ENCODE measurements at regions not wholly inside any gene's neighbourhood (a gene's known extent, or its start where the extent isn't known, plus 50 kb on each side); places are given as distances from the start of the nearest gene placed in this dataset.

DNA sequence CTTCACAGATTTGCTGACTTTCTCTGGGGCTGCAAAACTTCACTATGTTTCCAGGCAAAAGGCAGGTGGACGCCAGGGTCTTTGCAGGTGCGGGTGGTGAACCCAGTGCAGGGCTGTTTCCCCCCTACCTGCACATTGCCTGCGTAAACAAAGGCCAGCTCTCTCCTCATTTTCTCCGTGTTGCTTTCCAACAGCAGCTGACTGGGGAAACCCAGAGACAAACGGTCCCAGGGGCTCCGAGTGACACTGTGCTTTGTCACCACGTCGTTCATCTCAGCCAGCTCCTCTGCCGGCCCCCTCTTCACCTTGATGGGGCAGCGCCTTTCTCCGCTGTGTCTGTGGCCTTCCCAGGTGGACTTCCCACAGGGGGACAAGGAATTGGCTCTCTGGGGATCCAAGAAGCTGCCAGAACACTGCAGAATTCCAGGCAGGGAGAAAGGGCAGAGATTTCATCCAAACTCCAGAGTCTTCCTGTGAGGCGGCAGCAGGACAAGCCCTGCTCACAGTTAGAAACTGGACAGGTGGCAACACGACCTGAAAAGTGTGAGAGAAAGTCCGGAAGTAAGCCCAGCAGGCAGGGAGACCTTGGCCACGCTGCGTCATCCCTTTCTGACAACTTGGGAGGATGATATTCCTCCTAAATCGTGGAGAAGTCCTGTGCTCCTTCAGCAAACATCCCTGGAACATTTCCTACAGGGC, 1493.7 kb downstream of the TBC1D22A start:
- DNase-seq (ENCODE audit: low spot score), result no peak
- no peak for FAIRE-seq

DNA sequence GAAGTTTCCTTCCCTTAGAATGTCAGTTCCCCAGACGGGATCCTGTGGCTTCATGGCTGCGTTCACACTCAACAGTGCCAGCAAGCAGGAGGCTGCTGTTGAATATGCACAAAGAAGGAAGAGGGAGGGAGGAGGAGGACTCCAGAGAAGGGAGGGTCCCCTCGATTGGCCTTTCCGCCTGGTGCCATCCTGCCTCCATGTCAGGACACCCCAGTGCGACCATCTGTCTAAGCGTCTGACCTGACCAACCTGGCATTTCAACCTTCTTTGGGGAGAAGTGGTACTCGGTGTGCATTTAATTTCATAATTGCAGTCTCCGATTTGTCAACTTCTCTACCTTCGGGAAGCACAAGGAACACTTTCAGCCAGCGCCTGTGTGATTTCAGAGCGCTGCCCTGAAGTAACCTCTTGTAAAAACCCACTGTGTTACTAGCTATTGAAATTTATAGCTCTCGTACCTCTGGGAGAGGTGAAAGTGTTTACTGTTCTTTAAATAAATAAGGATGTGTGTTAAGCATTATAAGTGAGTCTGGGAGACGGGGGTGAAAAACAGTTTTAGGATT, 1491.9 kb downstream of the TBC1D22A start:
- FAIRE-seq (no peak), DNase-seq (ENCODE audit: low spot score) (no peak)

DNA sequence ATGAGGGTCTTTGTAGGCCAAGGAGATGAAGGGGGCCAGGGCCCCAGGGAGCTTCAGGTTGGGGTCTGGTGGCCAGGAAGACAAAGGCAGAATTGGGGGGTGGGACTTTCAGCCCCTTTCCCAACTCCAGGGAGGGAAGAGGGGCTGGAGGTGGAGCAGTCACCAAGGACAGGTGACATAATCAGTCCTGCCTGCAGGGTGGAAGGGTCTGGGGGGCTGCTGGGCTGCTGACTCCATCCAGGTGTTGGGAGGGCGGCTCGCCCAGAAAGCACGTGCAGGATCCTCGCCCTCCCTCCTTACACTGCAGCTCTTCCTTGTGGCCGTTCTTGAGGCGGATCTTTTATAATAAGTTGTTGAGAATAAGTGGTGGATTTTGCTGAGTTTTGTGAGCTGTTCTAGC, 1491.1 kb downstream of the TBC1D22A start:
- DNase-seq (ENCODE audit: low spot score) (no peak), FAIRE-seq (no peak)

DNA sequence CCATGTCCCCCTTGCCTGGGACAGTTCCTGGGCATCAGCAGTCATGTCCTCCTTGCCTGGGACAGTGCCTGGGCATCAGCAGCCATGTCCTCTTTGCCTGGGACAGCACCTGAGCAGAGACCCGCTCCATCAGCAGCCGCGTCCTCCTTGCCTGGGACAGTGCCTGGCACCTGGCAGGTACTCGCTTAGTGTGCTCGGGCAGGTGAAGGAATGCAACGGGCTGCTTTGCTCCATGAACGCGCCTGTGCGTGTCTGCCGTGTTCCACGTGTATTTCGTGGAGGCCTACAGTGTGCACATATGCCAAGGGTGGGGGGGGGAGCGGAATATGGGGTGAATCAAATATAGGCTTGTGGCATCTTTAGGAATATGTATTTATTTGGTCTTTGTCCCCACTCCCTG, 1490.7 kb downstream of the TBC1D22A start:
- DNase-seq (ENCODE audit: low spot score), result no peak
- FAIRE-seq, result no peak

DNA sequence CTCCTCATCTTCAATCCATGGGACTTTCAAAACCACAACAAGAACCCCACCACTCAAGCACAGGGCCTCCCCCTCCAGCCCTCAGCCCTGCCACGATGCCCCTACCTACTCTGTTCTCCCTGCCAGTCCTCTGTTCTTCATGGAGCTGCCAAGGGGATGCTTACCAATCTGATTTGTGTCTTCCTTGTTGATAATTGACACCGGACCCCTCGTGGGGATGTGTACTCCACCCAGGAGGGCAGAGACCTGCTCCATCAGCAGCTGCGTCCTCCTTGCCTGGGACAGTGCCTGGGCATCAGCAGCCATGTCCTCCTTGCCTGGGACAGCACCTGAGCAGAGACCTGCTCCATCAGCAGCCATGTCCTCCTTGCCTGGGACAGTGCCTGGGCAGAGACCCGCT, 1489.2 kb downstream of the TBC1D22A start:
- no peak for DNase-seq (ENCODE audit: low spot score)
- FAIRE-seq, result no peak

DNA sequence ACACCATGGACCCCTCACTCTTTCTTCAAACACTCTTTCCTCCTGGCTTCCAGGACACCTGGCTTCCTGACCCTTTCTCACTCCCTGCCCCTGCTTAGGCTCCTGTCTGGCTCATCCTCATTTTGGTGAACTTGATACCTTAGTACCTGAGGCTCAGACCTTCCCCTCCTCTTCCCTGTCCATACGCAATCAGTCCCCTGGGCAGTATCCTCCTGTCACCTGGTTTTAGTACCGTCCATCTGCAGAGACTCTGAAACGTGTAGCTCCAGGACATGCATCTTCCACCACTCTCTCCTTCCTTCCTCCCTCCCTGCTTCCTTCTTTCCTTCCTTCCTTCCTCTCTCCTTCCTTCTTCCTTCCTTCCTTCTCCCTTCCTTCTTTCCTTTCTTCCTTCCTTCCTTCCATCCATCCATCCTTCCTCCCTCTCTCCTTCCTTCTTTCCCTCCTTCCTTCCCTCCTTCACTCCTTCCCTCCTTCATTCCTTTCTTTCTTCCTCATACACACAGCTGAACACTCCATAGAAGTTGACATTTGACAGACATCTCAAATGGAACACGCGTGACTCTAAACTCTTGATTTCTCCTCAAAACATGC, 1488.6 kb downstream of the TBC1D22A start:
- DNase-seq (ENCODE audit: low spot score) (no peak), FAIRE-seq (no peak)

DNA sequence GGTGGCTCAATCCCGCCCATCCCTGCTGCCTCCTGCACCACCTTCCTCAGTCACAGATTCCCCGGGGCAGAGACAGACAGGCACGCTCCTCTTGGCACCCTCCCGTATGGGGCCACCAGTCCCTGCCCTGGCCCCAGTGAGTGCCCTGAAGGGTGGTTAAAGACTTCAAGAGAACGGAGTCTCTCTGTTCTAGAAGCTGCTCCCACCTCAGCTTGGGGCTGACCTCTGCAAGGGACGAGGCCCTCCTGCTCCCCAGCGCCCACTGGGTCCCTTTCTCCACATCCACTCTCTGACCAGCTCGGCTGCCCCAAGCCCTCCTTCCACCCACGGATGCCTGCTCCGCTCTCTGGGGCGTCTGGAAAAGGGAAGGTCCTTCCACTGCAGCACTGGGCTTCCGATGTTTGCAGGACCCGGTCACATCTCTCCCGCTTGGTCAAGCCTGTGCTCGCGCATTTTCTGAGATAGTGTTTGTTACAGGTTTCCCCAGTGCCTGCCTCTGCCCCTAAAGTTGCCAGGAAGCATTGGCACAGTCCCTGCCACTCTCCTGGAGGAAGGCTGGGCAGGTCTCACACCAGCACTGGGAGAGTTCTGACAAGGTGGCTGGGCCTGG, 1487.9 kb downstream of the TBC1D22A start:
- DNase-seq (ENCODE audit: low spot score) (no peak), FAIRE-seq (no peak)

DNA sequence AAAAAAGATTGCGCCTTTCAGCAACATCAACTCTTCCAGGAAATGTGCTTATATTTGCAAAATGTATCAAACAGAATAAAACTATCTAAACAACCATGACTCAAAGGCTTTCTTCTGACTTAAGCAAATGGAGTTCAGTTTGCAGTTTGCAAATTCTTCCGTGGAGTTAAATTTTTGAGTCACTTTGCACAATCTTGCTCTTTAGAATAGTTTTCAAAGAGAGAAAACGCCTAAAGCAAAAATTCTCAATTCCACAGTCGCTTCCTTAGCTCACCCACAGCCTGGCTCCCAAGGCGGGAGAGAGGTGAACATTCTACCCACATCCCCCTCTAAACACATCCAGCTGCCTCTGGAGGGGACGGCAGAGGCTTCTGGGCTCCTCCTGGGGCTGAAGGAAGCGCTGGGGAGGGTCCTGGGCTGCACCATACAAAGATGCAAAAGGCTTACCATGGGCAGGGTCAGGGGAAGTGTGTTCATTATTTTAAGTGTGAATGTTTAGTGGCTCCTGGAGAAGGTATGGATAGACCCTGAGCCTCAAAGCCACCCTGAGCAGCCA, 1487.3 kb downstream of the TBC1D22A start:
- no peak for FAIRE-seq
- no peak for DNase-seq (ENCODE audit: low spot score)

DNA sequence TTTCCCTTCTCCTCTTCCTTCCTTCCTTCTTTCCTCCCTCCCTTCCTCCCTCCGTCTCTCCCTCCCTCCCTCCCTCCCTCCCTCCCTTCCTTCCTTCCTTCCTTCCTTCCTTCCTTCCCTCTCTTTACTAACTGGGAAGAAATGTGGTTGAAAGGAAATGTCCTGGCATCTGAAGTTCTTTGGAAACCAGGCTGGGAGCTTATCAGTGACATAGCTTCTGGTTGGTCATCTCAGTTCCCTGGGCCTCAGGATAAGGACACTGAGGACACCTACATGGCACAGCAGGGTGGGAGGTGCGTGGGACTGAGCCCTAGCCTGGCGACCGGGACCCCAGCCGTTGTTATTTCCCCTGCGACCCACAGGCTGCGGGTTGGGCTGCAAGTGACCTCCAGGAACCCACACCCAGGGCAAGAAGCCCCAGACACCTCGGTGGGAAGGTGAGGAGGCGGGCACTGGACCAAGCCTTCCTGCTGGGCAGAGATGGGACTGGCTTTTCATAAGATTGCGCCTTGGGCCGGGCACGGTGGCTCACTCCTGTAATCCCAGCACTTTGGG, 1486.5 kb downstream of the TBC1D22A start:
- no peak for DNase-seq (ENCODE audit: low spot score)
- no peak for FAIRE-seq

DNA sequence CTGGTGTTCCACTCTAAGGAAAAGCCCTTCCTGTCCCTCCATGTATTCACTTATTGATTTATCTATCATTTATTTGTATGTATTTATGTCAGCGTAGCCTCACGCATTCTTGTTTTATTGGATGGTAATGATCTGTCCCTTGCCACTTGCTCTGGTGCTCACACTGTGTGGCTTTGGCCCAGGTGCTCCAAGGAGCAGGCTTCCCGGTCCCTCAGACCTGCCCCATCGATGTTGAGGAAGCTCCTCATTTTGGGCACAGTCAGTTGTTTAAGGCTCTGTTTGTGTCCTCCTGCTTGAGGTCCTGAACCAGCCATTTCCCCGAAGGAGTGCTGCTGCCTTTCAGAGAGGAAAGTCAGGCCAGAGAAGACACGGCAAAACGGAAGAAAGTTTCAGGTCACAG, 1485.4 kb downstream of the TBC1D22A start:
- DNase-seq (ENCODE audit: low spot score), result no peak
- no peak for FAIRE-seq

DNA sequence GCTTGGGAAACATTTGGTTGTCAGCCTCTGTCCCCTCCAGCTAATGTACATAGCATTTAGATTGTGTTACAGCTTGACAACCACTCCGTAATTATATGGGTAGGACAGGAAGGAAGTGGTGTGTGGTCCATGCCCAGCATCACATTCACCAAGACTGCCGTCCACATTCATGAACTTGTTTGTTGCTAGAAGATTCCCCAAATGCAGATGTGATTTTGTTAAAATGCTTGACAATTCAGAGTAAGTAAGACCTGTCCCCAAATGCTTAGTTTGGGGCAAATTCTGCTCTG, 1482.7 kb downstream of the TBC1D22A start:
- DNase-seq (ENCODE audit: low spot score), result no peak
- FAIRE-seq, result no peak

DNA sequence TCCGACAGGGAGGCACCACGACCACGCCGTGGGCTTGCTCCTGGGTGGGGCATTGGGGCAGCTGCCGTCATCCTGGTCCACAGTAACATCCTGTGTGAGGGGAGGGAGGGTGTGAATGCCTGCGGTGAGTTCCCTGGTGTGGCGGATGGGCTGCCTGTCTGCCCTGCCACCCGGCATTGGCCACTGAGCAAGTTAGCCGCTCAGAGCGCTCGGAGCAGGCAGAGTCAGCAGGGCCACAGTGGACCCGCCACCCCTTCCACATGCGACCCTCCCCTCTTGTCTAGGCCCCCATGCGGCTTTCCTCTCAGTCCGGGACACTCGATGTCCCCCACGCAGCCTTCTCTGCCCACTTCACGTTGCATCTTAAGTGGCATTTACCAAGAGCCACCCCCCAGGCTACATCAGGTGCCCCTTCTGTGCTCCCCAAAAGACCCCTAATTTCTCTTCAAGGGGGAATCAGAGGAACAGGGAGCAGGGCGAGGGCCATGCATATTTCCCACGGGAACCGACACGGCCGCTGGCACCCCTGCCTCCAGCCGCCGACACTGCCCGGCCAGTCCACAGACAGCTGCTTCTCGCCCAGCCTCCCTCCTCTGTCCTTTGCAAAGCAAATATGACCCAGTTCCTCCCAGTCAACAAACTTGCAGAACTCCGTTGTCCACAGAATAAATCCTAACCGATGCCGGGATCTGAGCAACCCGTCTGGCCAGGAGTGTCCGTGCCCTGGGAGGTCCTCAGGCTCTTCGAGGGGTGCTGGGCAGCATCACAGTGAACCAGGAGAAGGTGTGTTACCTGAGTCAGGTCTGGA, 1482.1 kb downstream of the TBC1D22A start:
- FAIRE-seq (no peak), DNase-seq (ENCODE audit: low spot score) (no peak)

DNA sequence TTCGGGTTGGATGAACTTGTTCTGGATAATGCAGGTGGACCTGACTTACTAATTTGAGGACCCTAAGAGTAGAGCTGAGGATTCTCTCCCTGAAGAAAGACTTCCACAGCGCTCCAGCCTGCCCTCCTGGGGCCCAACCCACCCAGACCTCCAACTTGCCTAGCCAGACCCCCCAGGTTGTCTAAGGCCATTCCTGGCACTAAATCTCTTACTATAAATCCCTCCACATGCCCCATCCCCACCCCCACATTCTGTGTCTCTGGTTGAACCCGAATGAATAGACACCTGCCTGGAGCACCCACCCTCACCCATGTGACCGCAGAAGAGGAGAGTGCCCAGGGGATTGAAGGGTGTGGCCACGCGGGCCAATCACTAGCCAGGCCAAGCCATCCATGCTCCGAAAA, 1480.0 kb downstream of the TBC1D22A start:
- DNase-seq (ENCODE audit: low spot score) (no peak), FAIRE-seq (no peak)

DNA sequence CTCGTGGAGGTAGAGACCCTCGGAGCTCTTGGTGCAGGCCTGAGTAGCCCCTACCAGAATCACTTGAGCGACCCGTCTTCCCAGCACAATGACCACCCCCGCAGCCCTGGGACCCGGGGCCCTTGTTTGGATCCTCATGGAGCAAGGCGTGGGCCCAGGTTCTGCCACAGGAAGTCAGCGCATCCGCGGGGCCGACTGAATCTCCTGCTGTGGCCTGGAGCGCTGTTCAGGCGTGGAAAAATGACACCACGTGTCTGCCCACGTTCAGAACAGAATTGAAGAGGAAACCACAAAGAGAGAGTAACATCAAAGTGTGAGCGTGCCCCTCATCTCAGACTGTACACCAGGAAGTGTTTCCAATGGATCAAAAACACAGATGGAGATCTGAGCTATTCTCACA, 1479.2 kb downstream of the TBC1D22A start:
- DNase-seq (ENCODE audit: low spot score), result no peak
- no peak for FAIRE-seq

DNA sequence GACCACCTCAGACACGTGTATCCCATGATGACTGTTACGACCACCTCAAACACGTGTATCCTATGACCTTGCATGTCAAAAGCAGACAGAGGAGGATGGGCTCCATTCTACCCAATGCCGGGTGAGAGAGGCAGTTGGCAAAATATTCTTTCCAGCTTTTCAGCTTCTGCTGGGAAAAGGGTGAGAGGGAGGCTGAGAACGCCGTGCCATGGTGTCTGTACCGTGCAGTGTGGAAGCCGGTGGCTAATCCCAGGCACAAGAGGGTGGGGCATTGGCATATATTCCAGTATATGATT, 1478.4 kb downstream of the TBC1D22A start:
- FAIRE-seq (no peak), DNase-seq (ENCODE audit: low spot score) (no peak)

DNA sequence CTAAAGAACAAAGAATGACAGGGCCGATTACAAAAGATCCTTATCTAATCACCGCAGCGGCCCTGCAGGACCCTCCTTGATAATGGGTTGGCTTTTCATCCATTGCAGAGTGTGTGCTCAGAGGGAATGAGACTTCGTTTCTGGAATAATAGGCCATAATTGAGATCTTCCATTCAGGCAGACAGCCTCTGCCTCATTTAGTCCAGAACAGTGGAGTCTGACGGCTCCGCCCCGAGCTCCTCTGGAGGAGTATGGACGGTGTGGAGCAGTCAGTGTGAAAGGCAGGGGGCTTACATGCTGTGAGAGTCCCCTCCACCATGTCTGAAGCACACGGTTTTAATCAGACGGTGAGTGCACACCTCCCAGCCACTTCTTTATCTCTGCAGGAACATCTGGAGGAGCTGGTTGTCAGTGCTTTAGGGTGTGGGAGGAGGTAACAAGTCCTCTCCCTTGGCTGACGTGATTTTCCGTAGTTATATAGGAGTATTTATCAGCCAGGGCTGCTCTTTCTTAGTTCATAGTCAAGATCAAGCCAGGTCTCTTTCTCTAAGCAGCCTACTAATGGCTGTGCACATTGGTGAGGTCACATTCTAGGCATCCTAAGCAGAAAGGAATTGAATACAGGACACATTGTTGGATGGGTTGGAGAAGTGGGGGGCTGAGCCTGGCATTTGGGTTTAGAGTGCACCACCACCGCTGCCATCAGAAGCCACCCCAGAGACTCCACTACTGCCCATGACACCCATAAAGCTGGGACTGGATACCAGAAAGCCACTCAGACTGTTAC, 1477.9 kb downstream of the TBC1D22A start:
- FAIRE-seq (no peak), DNase-seq (ENCODE audit: low spot score) (no peak)

DNA sequence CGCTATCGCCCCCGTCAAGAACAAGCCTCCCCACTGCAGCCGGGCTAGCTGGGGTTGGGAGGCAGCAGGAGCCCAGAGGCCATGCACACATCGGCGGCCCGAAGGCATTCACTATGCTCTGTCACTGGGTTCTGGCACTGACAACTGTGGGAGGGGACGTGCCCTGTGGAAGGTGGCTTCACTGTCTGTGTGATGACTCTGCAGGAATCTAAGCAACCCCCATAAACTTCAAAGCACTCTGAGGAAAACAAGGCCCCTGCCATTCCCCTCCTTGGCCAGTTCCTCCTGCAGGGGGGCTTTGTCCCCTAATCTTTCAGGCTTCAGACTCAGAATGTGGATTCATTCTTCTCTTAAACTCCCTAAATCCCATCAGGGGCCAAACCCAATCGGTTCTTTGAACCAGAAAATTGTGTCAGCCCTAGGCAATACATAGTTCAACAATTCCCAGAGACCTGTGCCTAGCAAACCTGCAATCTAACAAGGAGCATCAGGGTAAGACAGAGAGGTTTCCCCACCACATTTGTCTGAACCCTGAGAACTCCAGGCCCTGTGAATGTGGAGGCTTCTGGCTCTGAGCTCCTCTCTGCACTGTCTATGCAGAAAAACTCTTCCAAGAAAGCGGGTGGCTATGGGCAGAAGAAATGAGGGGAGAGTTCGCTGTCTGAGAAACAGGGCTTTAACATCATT, 1477.2 kb downstream of the TBC1D22A start:
- DNase-seq (ENCODE audit: low spot score) (no peak), FAIRE-seq (no peak)

DNA sequence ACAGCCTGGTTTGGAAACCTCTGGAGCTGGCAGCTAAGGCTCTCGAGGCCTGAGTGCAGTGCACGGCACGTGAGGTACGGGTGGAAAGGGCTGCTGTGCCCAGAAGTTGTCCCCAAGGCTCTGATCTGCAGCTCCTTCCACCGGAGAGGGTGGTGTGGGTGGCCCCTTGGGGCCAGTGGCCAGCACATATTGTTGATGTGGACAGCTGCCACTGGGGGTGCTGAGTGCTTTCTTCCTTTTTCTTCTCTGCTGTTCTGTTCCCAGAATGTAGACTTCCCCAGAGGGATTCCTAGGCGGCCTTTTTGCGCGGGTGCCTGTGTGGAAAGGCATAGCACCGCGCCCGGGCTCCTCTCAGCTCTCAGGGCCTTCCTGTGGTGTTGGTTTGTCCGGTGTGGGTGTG, 1476.5 kb downstream of the TBC1D22A start:
- FAIRE-seq (no peak), DNase-seq (ENCODE audit: low spot score) (no peak)

DNA sequence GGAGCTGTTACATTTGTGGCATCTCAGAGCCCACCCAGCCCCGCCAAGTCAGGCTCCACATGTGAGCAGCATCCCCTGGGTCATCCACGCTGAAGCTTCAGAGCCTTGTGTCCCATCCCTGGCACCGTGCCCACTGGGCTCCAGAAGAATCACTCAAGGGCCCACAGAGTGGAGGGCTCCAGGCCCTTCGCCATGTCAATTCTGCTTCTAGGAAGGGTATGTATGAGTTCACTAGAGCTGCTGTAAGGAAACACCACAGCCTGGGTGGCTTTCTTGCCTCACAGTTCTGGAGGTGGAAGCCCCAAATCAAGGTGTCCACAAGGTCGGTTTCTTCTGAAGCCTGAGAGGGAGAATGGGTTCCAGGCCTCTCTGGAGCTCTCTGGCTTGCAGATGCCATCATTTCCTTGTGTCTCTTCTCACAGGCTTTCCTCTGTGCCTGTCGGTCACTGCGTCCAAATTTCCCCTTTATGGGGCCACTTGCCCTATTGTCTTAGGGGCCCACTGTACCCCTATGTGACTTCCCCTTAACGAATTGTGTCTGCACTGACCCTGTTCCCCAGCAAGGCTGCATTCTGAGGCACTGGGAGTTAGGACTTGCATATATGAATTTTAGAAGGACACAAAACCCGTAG, 1476.0 kb downstream of the TBC1D22A start:
- FAIRE-seq, result no peak
- no peak for DNase-seq (ENCODE audit: low spot score)

Measured in RCC 7860 (cell line).